GM18861 (cell line): ENCODE measurements at regions not wholly inside any gene's neighbourhood (a gene's known extent, or its start where the extent isn't known, plus 50 kb on each side); places are given as distances from the start of the nearest gene placed in this dataset.

ENCODE experiments used
- ATAC-seq: cut with Tn5 transposase; IDR thresholded peaks from one replicate; pipeline ENCODE4 v1.9.1; 2021; ENCODE audit not compliant: unreplicated experiment

- ATAC-seq, result no peak
These were observed 910.4 kb downstream of the METTL15 start for GRCh38 chr11:29018631-29019030.

- ATAC-seq, result no peak
These were observed 909.8 kb downstream of the METTL15 start for GRCh38 chr11:29017941-29018340.

- ATAC-seq, result no peak
These were observed 904.3 kb downstream of the METTL15 start for GRCh38 chr11:29012507-29012906.

- no peak for ATAC-seq
These were observed 901.2 kb downstream of the METTL15 start for GRCh38 chr11:29009426-29009825.

- no peak for ATAC-seq
These were observed 900.3 kb downstream of the METTL15 start for GRCh38 chr11:29008481-29008880.

- no peak for ATAC-seq
These were observed 898.5 kb downstream of the METTL15 start for GRCh38 chr11:29006668-29007067.

- ATAC-seq, result no peak
These were observed 897.3 kb downstream of the METTL15 start for GRCh38 chr11:29005401-29005980.

GRCh38 chr11:29002816-29003215, 894.6 kb downstream of the METTL15 start:
- ATAC-seq, result no peak

GRCh38 chr11:28999620-29000019, 891.4 kb downstream of the METTL15 start:
- ATAC-seq, result no peak

- ATAC-seq, result no peak
These were observed 884.8 kb downstream of the METTL15 start for GRCh38 chr11:28992996-28993395.

- ATAC-seq, result no peak
These were observed 876.0 kb downstream of the METTL15 start for GRCh38 chr11:28984231-28984630.

GRCh38 chr11:28983780-28984179, 875.6 kb downstream of the METTL15 start:
- ATAC-seq, result no peak

- no peak for ATAC-seq
These were observed 873.2 kb downstream of the METTL15 start for GRCh38 chr11:28981381-28981780.

- ATAC-seq, result no peak
These were observed 868.6 kb downstream of the METTL15 start for GRCh38 chr11:28976801-28977145.

GRCh38 chr11:28976012-28976800, 868.0 kb downstream of the METTL15 start:
- ATAC-seq, result no peak

- ATAC-seq, result no peak
These were observed 861.6 kb downstream of the METTL15 start for GRCh38 chr11:28969832-28970231.

- no peak for ATAC-seq
These were observed 858.8 kb downstream of the METTL15 start for GRCh38 chr11:28966951-28967350.

- ATAC-seq, result no peak
These were observed 857.6 kb downstream of the METTL15 start for GRCh38 chr11:28965819-28966218.

- ATAC-seq, result no peak
These were observed 856.6 kb downstream of the METTL15 start for GRCh38 chr11:28964811-28965210.

- ATAC-seq, result no peak
These were observed 855.0 kb downstream of the METTL15 start for GRCh38 chr11:28963187-28963586.

- ATAC-seq, result no peak
These were observed 854.3 kb downstream of the METTL15 start for GRCh38 chr11:28962502-28962901.

GRCh38 chr11:28961726-28962125, 853.5 kb downstream of the METTL15 start:
- ATAC-seq, result no peak

- no peak for ATAC-seq
These were observed 848.3 kb downstream of the METTL15 start for GRCh38 chr11:28956446-28956845.
